ENCODE measurements at regions not wholly inside any gene's neighbourhood (a gene's known extent, or its start where the extent isn't known, plus 50 kb on each side); places are given as distances from the start of the nearest gene placed in this dataset.
A peak's percentile ranks its signal among the peaks of the same experiment; 100 is the strongest.

GRCh38 chr9:61674465-61674864 lies 484.6 kb downstream of the SPATA31A7 start:
- Mint-ChIP-seq H3K4me3 (ENCODE audit: unreplicated experiment) (no peak overlapping the region), H3K36me3 (ENCODE audit: unreplicated experiment) (no peaks in the 10 kb centered on the region), H3K27me3 (ENCODE audit: unreplicated experiment) (no peaks in the 10 kb centered on the region), H3K9me3 (ENCODE audit: unreplicated experiment) (peaks cover 27% of the 10 kb centered on the region), H3K27ac (ENCODE audit: unreplicated experiment) (no peak overlapping the region), H3K4me1 (ENCODE audit: unreplicated experiment) (no peaks in the 10 kb centered on the region)
- DNase-seq (ENCODE audit: extremely low spot score, unreplicated experiment) = peak; percentile 59
- no peak for TF ChIP-seq CTCF (IDR thresholded peaks at IDR 0.05)

GRCh38 chr9:61674882-61675281 lies 485.0 kb downstream of the SPATA31A7 start:
- H3K9me3 Mint-ChIP-seq (ENCODE audit: unreplicated experiment) = peaks cover 25% of the 10 kb centered on the region
- no peak for TF ChIP-seq CTCF (IDR thresholded peaks at IDR 0.05)
- no peak overlapping the region for H3K4me3 Mint-ChIP-seq (ENCODE audit: unreplicated experiment)
- no peaks in the 10 kb centered on the region for H3K36me3 Mint-ChIP-seq (ENCODE audit: unreplicated experiment)
- H3K4me1 Mint-ChIP-seq (ENCODE audit: unreplicated experiment) = no peaks in the 10 kb centered on the region
- DNase-seq (ENCODE audit: extremely low spot score, unreplicated experiment) = peak; percentile 77
- H3K27me3 Mint-ChIP-seq (ENCODE audit: unreplicated experiment) = no peaks in the 10 kb centered on the region
- H3K27ac Mint-ChIP-seq (ENCODE audit: unreplicated experiment) = no peak overlapping the region
